GM19467 (cell line): ENCODE measurements at regions not wholly inside any gene's neighbourhood (a gene's known extent, or its start where the extent isn't known, plus 50 kb on each side); places are given as distances from the start of the nearest gene placed in this dataset.
"Not testable (repeated sequence)": the region's sequence is repeated elsewhere in the genome, so short reads cannot be mapped to it uniquely, and the experiment has no call there.

ENCODE experiments used
- ATAC-seq: cut with Tn5 transposase; IDR thresholded peaks from one replicate; pipeline ENCODE4 v1.9.1; 2021; ENCODE audit warnings: mild to moderate bottlenecking, moderate library complexity; ENCODE audit not compliant: unreplicated experiment

DNA sequence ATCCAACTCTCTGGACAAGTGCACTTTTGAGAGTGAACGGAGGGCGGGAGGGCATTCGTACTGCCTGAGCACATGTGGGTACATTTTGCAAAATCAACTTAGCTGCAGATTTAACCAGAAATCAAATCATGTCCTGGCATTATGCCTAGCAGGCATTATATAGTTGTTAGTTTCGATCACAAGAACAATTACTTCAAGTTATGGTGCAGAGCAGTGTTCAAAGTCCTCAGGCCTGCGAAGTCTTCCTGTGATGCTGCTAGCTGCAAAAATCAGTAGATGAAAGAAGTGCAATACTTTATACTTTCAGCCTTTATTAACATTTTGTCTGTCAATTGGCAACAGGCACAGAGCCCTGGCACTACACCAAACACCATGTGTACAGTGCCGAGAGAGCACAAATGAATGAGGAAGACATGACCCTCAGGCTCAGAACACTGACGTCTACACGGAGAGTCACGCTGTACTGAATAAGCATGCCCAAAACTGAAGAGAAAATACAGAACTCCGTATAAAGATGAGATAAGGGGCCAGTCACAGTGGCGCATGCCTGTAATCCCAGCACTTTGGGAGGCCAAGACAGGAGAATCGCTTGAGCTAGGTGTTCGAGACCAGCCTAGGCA is 92.1 kb upstream of the CREB1 start:
- no peak for ATAC-seq

DNA sequence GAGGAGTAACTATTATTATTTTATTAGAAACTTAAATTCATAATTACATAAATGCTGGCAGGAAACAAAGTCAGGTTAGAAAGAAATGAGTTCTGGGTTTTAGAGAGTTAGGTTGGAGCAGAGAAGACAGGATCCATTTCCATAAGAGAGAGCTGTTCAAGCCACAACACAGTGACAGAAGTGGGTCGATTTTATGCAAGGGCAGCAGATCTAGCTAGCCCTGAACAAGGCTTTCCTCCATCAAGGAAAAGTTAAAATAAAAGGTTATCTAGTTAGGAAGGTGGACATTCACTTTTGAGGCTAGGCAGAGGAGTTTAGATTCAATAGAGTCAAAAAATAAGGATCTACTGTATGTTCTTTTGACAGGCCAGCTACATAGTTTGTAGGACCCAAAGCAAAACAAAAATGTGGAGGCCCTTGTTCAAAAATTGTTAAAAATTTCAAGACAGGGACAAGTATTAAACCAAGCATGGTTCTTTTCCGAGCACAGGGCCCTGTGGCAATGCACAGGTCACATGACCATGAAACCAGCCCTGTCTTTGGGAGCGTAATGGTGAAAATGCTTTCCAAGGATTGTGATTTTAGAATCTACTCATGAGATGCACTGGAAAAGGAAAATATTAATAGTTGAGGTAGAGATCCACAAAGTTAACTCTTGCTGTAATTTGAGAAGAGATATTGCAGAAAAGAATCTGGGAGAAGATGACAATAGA is 91.2 kb upstream of the CREB1 start:
- ATAC-seq = no peak

DNA sequence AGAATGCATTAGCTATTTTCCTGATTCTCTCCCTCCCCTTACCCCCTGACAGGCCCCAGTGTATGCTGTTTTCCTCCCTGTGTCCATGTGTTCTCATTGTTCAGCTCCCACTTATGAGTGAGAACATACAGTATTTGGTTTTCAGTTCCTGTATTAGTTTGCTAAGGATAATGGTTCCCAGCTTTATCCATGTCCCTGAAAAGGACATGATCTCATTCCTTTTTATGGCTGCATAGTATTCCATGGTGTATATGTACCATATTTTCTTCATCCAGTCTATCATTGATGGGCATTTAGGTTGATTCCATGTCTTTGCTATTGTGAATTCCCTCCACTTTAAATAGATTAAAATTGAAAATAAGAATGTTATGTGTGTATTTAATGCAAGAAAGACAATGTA is 89.9 kb upstream of the CREB1 start:
- not testable (repeated sequence) for ATAC-seq

DNA sequence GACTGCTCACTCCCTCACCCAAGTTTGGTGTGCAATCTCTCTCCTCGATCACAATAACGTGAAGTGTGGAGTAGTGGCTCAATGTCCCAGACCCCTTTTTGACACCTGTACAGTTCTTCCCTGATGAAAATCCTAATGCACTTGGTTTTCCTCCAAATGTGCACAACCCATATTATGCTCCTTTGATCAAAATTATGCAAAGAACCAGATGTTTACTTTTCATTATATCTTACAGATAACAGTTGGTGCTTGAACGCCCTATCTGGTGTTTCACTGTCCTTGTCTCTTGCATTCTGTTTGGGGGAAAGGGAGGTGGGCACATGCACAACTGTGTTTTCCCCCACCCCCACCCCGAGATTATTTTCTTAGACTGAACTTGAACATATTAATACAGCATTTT is 85.0 kb upstream of the CREB1 start:
- ATAC-seq = no peak

DNA sequence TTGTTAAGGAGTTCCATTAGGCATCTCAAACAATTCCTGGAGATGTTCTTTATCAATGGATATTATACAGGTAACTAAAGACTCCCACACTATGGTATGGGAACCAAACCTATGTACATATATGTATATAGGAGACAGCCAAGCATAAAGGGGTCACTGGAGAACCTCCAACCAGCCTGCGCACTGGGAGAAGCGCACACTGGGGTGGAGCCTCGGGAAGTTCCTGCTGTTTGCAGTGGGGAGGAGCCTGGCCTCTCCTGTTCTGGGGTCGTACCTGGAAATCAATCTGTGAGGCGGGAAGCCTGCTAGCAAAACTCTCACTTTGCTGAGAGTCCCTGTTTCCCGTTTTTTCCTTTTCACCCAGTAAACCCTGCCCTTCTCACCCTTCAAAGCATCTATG is 83.1 kb upstream of the CREB1 start:
- ATAC-seq = no peak

DNA sequence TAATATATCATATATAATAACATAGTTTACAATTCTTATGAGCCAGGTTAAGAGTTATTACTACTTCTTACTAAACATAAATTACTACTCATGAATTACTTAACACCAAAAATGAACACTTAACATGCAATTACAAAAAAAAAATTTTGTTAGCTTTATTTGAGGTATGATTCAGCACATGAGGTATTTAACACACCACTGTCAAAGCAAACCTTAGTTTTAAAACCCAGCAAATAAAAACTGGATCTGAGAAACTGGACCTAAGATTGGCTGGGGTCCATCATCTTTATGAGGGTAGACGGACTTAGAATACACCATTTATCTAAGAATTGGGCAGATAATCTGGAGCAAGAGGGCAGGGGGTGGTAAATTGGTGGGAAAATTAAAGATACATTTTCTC is 81.8 kb upstream of the CREB1 start:
- ATAC-seq = no peak

DNA sequence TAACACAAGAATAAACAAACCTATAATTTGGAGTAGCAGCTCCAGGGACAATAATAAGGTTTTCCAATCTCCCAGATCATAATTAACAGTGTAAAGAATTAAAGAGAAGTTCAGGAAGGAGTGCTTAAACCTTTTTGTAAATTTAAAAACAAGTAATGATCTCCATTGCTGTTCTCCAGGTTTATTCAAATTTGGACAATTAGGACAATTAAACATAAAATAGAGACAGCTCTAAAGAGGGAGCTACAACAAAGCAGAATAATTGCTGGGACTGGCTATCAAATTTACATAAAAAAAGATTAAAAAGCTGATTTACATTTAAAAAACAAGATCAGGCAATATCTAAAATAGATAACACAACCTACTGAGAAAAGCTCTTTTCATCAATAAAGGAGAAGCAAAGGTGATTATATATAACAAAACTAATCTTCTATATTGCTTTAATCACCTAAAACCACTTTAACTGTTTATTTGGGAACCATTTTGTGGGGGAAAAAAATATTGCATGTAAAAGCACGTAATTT is 80.1 kb upstream of the CREB1 start:
- ATAC-seq = no peak

DNA sequence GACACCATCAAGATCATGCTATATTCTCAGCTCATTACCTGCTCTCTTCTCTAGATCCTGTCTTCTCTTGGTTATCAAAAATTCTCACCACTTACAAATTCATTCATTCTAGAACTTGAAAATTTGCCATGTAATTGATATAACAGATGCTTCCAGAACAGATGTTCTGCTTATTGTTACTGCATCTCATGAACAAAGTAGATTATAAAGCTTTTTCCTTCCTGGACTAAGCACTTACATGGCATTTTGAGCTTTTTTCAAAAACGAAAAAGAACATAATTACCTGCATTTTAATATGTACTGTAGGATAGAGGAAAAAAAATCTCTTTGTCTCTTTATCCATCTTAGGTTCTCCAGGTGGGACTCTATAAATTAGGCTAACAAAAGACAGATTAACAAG is 79.6 kb upstream of the CREB1 start:
- ATAC-seq = no peak

DNA sequence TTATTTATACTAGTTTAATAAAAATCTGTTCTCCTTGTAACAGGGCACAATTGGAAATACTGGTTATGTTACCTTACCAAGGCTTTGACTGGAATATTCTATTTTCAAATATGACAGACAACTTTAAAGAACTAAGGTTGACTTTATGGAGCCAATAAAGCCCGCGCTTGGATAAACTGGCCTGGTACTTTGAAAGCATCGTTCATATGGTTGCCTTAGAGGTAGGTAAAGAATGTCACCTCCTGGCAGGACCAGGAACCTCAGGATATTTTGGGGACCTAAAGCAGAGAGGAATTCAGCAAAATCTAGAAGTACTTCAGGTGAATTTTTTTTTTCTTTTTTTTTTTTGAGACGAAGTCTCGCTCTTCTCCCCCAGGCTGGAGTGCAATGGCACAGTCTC is 71.2 kb upstream of the CREB1 start:
- ATAC-seq = no peak

DNA sequence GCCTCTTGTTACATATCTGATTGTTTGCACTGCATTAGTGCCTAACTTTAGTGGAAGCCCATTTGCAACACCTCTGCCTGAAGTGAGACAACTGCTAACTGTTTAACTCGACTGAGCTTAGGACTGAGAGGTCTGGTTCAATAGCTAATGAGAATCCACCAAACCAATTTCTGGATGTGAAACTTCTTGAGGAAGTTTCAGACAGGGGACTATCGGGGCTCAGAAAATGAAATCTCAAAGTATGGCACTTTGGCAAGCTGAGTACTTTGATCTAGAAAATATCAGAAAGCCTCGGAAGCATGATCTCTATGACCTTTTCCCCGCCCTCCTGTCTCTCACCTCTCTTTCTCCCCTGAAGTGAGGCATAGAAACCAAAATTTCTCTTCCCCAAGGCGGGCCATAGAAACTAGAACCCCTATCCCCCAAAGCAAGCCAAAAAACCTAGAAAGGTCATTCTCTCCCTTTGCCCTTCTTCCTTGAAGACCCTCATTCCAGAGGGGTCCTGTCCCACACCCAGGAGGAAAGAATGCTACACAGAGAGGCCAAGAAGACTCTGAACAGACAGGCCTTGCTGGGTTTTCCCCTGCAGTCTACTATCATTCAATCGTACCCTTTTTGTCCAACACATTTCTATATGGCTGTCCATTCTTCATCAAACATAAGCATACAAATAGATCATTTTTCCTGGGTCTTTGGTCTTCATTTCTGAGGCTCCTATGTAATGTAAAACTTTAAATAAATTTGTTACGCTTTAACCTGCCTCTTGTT is 69.6 kb upstream of the CREB1 start:
- no peak for ATAC-seq

DNA sequence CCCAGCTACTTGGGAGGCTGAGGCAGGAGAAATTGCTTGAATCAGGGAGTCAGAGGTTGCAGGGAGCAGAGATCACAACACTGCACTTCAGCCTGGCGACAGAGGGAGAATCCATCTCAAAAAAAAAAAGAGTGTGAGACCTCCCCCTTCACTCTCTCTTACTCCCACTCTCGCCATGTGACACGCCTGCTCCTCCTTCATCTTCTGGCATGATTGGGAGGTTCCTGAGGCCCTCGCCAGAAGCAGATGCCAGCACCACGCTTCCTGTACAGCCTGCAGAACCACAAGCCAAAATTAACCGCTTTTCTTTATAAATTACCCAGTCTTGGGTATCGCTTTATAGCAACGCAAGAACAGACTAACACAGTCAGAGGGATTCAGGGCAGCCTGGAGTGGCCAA is 66.3 kb upstream of the CREB1 start:
- no peak for ATAC-seq

DNA sequence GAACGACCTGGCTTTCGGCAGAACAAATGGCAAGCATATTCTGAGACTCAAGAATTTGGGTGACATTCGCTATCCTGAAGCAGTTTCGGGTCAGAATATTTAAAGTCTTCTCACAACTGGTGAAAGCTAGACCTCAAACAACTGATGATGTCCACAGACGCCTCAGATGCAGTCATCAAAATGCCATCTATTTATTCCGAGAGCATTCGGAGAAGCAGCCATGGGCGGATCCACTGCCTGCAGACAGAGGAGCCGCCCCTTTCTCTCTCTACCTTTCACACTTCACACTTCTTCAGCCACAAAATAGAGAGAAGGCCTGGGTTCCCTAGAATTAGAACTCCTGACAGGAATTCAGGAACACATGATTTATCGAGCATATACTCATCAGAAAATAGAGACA is 65.8 kb upstream of the CREB1 start:
- ATAC-seq = no peak

DNA sequence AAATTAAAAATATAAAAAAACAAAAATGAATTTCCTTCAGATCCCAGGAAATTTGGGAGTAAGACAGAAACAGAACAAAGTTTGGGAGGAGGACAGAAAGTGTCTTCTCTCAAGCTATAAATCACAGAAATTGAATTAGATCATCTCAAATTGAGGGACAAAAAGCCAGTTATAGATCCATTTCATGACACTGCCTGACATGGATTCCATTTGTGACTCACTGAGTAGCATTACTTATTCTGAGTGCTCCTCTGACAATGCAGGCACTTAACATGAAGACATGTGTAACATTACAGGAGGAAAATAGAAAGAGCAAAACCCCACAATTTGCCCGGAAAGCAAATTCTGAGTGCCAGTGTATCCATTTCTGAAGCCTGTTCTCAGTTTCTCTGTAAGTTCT is 63.9 kb upstream of the CREB1 start:
- ATAC-seq = no peak

DNA sequence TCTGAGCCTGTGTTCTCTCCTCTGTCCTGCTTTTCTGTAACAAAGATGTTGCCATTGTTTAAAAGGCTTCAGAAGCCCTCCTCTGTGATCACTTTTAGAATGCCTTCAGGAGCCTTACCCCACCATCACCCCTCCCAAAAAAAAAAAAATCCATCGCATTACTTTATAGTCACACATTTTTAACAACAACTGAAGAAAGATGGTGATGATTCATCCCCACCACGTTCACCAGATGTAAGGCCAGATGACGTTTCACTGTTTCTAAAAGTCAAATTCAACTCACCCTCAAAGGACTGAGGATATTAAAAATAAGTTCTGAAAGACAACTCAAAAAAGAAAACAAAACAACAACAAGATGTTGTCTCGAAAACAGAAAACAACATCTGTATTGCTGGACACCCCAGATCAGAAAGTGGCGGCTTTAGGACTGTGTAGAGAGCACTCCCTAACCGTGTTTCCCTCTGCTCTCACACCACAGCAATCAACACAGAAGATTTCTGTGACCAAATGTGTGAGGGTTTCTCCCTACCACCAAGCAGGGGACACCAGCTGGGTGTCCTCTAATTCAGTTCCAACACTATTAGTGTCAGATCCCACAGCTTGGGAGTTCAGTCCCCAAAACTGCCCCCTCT is 61.9 kb upstream of the CREB1 start:
- no peak for ATAC-seq

DNA sequence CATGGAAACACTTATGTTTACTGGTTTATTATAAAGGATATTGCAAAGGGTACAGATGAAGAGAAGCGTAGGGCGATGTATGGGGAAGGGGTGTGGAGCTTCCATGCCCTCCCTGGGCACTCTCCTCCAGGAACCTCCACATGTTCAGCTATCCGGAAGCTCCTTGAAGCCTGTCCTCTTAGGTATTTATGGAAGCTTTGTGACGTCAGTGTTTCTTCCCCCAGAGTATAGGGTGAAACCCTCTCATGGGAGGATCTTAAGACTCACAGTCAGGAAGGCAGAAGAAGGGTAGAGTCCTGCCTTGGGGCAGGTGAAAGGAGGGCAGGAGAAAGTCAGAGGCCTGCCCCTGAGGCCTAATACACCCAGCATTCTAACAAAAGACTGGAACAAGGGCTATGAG is 61.3 kb upstream of the CREB1 start:
- ATAC-seq = no peak

DNA sequence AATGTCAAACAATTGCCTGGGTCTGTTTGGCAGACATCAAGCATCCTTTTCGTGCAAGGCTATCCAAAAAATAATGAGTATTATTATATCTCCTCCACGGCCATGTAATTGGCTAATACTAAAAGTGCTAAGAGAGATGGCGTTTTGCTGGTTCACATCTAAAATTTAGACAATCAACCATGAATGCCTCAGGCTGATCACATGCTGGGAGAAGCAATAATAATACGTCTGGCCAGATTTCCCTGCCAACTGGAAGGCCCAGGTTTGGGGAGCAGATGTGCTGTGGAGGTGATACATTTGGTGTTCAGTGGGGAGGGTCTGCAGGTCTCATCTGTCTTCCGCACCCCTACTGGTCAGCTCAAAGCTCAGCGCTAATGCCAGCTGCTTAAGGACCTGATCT is 60.3 kb upstream of the CREB1 start:
- no peak for ATAC-seq

DNA sequence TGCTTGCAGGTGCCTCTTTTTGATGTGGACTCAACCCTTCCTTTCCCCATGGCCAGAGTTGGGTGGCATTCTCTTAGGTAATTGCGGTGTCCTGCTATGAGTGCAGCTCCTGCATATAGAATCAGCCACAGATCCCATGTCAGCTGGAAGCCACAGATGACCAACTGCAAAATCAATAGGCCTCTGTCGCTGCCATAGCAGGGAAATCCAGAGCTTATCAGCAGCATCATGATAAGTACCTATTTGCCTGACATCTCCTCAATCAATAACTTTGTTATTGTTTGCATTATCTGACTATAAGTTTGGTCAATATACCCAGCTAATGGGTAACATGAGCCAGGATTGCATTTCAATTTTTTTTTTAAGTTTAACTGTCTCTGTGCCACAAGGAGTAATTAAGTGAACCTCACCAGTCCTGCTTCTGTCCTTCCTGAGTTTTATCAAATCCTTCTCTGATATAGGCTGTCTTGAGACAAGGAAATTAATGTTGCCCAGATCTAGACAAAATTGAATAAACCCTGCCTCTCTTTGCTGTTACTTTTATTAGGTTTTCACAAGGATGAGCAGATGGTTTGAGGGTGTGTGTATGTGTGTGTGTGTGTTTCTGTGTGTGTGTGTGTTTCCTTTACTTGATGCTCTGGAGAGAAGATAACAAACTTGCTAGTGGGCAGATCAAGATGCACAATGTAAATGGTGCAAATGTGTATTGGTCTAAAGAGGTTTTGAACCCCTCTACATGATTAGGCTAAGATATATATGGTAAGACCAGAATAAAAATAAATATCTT is 59.6 kb upstream of the CREB1 start:
- no peak for ATAC-seq

DNA sequence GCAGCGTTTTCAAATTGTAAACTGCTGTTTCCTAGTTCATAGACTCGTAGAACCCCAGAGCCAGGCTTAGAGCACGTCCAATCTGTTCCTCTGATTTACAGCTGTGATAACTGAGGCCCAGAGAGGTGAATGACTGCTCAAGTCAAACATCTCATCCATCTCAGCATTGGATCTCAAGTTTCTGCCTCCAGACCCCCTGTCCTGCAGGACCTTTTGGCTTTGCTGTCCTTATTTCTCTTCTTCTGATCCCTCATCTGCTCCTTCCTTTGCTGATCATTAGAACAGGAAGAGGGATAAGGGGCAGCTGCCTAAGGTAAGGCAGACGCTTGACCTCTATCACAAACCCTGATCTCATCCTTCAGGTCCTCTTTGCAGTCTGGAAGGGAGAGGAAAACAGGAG is 58.5 kb upstream of the CREB1 start:
- no peak for ATAC-seq

DNA sequence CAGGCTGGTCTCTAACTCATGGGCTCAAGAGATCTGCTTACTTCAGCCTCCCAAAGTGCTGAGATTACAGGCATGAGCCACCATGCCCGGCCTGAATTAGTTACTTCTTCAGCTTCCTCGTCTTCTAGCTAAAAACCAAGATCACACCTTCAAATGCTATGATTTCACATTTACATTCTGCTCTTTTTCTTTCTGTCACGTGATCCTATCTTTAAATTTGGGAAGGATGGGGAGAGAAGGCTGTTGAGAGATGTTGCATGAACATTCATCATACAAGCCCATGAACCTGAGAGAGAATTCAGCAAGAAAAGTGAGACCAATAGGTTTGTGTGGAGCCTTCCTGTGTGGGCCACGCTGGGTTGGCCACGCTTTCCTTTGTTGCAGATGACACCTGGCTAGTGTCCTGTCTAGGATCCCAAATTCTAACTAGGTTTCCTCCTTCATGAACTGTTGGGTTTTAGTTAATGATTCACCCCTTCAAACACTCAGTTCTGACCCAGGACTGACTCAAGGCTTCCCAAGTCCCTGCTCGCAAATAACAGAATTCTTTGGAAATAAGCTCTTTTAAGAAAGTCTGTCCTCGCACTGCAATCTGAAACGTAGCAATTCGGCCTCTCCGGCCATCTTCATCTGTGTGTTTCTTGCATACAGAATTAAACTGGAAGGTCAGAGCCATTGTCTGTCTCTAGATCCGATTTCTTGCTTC is 57.3 kb upstream of the CREB1 start:
- ATAC-seq = no peak
